Brain pericyte (primary cell): ENCODE measurements at regions not wholly inside any gene's neighbourhood (a gene's known extent, or its start where the extent isn't known, plus 50 kb on each side); places are given as distances from the start of the nearest gene placed in this dataset.
"Not testable (repeated sequence)": the region's sequence is repeated elsewhere in the genome, so short reads cannot be mapped to it uniquely, and the experiment has no call there.

Source experiments
- DNase-seq: peaks from one replicate; pipeline ENCODE4 v3.0.0-alpha.2; 2012; ENCODE audit warnings: low read depth, low spot score

DNA sequence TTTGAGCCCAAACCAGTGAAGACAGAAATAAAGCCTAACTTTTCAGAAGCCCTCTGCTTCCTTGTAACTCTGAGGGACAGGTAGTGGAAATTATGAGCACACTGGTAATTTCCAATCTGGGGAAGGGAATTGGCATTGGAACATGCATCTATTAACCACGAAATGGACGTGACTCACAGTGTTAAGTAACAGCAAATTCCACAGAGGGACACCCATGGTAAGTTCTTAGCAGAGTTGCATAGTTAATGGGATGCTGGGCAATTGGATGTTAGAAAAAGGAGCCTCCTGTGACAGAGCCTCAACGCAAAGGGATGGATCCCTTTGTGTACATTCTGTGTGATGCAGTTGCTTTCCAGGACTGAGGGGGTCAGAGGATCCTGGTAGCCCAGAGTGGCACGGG lies 168.6 kb downstream of the SEMA6D start:
- DNase-seq: no peak

DNA sequence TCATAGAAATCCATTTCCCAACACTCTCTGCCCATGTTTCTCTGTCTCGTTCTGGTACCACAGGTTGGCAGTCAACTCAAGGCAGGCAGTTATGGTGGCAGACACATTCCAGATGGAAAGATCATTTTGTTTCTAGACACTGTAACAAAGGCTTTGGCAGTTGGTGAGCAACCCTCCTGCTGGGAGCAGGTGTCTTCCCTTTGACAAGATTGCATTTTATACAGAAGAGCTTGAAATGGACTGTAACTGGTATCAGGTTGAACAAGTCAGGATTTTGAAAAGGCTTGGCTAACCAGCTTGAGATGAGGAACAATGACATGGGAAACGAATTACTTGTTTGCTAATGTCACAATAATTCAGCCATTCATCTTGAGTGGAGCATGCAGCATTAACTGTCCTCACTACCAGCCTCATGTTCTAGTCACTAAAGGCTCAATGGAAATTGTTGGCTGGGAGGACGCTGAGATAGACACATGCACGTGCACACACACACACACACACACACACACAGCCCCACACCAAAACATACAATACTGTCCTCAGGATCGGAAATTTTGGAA lies 170.0 kb downstream of the SEMA6D start:
- DNase-seq: no peak

DNA sequence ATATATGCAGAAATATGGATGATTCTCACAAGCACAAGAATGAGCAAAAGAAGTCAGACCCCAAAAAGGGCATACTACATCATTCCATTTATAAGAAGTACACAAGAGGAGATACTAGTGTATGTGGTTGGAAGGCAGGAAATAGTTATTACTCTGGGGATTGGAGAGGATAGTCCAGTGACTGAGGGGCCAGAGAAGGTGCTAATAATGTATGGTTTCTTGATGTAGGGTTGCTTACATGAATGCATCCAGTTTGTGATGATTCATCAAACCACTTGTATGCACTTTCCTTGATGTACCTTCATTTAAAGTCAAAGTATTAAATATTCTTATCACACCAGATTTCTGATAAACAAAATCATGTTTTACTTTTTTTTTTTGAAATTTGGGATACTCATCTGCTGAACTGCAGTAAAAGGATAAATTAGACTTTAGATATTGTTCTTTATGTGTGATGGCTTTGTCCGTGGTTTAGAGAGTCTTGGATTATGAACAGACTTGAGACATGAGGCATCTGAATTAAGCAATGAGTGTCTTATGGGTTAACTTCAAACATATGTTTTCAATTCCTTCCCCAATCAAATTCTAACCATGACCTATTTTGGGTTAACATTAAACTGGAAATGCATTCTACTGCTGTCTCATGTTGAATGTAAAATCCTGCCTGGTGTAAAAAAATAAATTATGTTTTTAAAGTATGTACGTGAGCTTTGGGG lies 171.2 kb downstream of the SEMA6D start:
- no peak for DNase-seq

- DNase-seq: no peak
Measured at GRCh38 chr15:47890397-47891150, 173.3 kb downstream of the SEMA6D start.

DNA sequence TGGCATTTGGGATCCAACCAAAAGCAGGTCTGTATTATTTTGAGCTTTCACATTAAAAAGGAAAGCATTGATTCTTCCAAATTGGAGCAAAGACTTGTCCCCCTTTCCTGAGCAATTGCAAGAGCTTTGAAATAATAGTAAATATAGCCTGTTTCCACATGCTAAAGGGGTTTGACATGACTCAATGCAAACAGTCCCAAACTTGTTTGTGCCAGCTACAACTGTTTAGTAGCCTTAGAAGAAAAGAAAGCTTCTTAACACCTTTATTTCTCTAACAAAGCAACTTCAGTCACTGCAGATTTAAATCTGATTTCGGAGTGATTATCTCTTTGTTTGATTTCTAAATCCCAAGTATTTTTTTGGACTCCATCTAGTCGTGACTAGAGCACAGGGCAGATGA lies 180.2 kb downstream of the SEMA6D start:
- DNase-seq: no peak

DNA sequence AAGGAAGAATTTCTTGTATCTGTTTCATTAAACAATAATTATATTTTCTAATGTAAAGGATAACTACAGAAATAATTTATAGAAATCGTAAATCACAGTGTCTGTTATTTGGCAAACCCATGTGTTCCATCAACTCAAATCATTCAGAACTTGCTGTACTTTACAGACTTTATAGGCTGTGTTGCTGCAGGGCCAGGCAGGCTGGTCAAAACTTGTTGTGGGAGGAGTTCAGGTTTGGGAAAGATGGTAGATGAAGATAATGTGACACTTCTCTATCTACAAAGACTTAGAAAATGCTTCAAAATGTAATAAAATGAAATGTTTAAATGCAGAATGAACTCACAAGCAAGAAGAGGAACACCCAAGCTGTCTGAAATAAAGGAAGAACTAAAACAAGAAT lies 183.4 kb downstream of the SEMA6D start:
- DNase-seq: no peak

GRCh38 chr15:47903368-47903767 lies 186.1 kb downstream of the SEMA6D start:
- no peak for DNase-seq

DNA sequence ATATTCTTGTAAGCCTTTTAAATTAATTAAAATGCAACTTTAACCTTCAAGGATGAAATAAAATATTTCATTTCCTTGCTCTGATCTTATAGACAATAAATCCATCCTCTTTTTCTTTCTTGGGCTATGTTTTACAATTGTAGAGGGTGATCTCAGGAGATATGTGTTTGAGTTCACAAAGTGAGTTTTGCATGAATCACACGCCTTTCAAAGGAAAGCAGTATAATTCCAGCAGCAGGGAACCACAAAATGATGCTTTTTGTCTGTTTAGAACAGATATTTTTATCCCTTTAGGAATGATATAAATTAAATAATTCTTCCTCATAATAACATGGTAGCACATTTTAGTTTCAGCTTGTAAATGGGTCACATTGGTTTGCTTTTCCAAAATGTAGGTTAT lies 191.2 kb downstream of the SEMA6D start:
- DNase-seq: no peak

DNA sequence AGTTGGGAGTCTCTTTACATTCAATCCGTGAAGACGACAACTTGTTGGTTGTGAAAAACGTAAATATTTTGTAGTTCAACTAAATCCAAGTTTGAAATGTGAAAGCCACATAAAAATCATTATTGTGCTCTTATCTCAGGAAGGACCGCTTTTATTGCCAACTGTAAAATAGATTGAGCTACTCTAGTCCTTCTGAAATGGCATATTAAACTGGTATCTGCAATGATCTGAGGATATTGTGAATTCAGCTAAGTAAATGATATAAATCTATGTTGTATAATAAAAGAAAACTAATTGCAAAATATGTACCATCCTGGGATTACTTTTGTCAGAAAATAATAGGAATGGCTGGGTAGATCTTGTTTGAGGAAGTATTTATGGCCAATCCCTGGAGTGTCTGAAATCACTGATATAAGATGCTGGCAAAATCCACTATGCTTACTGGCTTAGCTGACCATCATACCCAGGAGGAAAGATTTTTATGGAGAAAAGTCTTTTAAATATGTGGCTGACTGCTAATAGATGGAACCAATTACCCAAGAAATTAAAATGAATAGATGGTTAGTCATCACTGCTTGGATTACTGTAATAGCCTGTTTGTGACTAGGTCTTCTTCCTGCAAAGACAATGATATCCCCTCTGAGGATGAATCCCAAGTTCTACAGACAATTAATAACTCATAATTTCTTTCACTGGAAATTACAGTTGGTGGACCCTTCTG lies 191.8 kb downstream of the SEMA6D start:
- no peak for DNase-seq

GRCh38 chr15:47912910-47913309 lies 195.6 kb downstream of the SEMA6D start:
- DNase-seq: not testable (repeated sequence)

DNA sequence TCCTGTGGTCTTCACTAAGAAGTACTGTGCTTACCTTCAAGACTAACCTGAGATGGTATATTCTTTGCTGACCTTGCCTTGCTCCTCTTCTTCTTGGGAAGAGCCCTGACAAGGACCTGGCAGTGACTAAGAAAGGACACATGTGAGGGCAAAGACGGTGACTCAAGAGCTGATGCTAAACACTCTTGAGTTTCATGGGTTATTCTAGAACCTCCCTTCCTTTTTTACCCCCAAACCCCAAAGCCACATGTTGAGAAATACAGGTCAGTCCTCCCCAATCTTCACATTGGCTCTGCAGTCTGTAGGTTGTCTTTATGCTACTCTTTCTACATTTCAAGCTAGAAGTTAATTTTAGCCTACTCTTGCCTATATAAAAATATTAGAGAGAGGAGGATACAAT lies 200.6 kb downstream of the SEMA6D start:
- no peak for DNase-seq

DNA sequence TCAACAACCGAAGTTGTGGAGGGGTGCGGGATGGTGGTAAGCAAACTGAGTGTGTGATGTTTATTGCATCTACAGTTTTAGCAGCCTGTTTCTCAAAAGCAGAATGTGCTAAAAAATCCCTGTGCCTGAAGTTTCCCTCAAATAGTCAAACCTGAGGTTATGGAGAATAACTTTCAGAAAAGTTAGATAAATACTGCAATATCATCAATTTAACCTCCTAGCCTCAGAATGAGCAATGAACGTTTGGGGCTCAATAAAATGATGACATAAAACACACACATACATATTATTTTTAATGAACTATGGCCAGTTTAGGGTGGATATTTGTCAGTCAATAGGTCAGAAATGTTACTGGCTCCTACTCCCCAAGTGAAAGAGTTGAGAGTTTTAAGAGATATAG lies 201.6 kb downstream of the SEMA6D start:
- no peak for DNase-seq

DNA sequence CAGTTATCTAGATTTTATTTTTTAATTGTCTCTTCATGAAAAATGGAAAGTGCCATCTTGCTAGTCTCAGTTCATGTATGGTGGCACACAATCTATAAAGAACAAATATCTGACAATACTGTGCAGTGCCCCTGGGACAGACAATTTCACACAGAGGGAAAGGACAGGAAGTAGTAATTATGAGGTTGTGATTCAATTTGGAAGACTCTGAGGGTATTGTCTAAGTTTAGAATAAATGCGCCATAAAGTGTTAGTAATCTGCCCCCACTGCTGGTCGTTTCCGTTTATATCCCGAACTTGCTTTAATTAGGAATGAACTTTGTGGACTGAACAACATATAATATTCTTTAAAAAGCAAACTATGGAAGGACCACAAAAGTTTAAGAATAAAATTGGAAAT lies 196.4 kb upstream of the SLC24A5 start:
- no peak for DNase-seq

- DNase-seq: no peak
Measured at GRCh38 chr15:47929138-47929803, 191.5 kb upstream of the SLC24A5 start.

DNA sequence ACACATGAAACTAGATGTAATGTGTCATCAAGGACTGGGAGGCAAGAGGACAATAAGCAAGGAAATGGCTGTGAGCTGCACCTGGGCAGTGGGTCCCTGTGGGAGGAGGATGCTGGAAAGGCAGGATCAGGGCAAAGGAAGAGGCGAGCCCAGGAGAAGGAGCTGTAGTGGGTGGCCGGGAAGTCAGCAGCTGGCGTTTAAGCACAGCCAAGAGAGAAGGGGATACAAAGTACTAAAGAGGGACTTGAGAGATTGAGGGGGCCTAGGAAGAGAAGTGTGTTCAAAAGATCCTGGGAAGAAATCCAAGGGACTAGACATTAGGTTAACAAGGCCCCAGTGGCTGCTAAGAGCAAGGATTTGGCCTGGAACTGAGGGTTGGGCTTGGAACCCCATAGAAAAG lies 188.5 kb upstream of the SLC24A5 start:
- no peak for DNase-seq

GRCh38 chr15:47932951-47933641 lies 187.7 kb upstream of the SLC24A5 start:
- no peak for DNase-seq

DNA sequence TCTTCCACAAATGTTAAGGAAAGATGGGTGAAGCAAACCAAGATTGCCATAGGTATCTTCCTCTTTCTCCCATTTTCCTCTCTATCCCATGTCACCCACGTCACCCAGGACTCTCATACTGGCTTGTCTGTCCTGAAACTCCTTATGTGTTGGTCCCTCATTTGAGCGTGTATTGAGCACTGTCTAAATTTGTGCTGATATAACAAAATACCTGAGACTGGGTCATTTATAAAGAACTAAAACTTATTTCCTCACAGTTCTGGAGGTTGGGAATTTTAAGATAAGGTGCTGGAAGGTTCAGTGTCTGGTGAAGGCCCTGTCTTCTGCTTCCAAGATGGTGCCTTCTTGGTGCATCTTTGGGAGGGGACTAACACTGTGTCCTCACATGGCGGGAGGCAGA lies 186.9 kb upstream of the SLC24A5 start:
- no peak for DNase-seq

DNA sequence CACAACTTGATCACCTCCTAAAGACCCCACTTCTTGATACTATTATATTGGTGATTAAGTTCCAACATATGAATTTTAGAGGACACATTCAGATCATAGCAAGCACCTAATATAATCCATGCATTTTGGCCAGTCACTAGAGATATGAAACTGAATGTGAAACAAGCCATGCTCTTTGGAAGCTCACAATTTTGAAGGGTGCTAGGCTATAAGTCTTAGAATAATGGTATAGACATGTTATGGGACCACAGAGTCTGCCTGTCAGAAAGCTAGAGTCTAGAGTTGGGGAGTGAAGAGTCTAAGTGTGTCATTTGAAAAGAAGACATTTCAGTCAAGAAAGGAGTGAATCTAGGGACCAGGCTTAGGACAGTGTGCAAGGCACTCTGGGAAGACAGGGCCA lies 186.4 kb upstream of the SLC24A5 start:
- DNase-seq: no peak

DNA sequence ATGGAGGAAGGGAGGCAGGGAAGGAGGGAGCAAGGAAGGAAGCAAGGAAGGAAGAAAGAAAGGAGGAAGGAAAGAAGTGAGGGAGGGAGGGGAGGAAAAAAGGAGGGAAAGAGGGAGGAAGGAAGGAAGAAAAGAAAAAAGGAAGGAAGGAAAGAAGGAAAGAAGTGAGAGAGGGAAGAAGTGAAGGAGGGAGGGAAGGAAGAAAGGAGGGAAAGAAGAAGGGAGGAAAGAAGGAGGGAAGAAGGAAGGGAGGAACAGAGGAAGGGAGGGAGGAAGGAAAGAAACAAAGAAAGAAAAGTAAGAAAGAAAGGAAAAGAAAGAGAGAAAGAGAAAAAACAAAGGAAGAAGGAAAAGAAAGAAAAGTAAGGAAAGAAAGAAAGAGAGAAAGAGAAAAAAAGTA lies 183.0 kb upstream of the SLC24A5 start:
- no peak for DNase-seq

DNA sequence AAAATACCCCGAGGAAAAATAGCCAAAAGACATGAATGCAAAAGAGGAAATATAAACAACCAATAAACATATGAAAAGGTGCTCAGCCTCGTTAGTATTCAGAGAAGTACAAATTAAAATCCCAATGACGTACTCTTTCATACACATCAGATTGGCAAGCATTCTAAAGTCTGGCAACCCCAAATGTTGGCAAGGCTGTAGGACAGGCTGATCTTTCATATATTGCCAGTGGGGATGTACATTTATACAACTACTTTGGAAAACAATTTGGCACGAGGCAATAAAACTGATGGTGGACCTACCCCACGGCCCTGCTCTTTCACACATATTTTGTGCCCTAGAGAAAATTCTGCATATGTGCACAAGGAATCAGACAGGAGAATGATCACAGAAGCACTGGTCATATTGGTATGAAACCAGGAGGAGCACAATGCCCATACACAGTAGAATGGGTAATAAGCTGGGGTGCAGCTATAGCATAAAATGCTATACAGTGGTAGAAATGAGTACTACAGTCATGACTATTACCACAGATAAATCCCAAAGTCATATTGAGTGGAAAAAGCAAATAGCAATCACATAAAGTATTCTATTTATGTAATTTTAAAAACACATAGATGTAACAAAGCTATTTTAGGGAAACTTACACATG lies 176.0 kb upstream of the SLC24A5 start:
- no peak for DNase-seq
